ENCODE measurements at regions not wholly inside any gene's neighbourhood (a gene's known extent, or its start where the extent isn't known, plus 50 kb on each side); places are given as distances from the start of the nearest gene placed in this dataset.

- TF ChIP-seq POLR2A (IDR thresholded peaks at IDR 0.05), result no peak
- no peak for TF ChIP-seq CTCF (IDR thresholded peaks at IDR 0.05)
- TF ChIP-seq POLR2AphosphoS5 (IDR thresholded peaks at IDR 0.05), result no peak
- no peak for TF ChIP-seq EP300 (IDR thresholded peaks at IDR 0.05)
Observed at GRCh38 chr3:159266779-159267178, 464.9 kb downstream of the MFSD1 start.
